HG02840 (cell line): ENCODE measurements at regions not wholly inside any gene's neighbourhood (a gene's known extent, or its start where the extent isn't known, plus 50 kb on each side); places are given as distances from the start of the nearest gene placed in this dataset.

ENCODE experiments used
- ATAC-seq: cut with Tn5 transposase; IDR thresholded peaks from one replicate; pipeline ENCODE4 v1.9.1; 2021; ENCODE audit warnings: mild to moderate bottlenecking, moderate library complexity, moderate number of reproducible peaks; ENCODE audit not compliant: unreplicated experiment, low FRiP score

DNA sequence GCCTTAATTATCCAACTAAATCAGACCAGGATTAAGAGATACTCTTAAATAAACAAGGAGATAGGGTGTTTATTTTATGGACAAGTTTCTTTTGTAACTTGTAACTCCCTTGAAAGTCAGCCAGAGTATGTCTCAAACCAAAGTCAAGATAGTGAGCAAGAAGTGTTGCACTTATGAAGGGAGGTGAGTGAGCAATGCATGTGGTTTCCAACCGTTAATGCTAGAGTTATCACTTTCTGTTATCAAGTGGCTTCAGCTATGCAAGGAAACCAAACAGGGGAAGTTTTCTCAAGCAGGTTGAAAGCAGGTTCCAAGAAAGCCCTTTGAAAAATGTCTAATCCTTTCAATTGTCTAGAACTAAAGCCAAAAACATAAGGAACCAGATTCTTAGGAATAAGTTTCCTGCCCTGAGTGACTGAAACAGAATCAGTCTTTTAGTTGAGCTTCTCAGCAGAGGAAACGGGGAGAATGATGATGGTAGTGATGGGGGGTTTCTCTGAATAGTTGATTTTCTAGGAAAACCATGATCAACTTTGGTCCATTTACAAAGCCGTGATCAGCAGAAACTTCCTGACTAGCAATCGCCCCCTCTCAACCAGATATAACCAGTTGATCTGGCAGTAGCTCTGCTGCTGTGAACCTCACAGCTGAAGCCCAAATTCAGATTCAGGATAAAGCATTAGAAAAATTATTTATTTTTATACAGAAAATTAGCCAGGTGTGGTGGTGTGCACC lies 128.4 kb downstream of the DAD1 start:
- ATAC-seq = no peak

DNA sequence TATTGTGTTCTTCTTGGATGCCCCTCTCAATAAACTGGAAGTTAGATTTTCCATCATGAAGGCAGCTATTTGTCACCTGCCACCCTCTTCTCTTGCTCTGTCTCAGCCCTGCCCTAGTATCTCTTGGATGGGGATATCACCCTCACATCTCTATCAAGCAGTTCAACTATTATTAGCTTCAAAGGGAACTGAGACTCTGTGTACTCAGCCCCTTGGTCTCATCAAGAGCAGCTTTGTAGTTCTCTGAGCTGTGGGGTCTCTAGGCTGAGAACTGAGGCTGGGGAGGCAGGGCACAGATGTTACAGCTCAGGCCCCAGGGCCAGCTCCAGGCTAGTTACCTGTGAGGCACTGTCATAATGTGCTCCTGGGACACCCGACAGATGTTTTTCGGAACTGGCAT lies 130.3 kb downstream of the DAD1 start:
- ATAC-seq = no peak

DNA sequence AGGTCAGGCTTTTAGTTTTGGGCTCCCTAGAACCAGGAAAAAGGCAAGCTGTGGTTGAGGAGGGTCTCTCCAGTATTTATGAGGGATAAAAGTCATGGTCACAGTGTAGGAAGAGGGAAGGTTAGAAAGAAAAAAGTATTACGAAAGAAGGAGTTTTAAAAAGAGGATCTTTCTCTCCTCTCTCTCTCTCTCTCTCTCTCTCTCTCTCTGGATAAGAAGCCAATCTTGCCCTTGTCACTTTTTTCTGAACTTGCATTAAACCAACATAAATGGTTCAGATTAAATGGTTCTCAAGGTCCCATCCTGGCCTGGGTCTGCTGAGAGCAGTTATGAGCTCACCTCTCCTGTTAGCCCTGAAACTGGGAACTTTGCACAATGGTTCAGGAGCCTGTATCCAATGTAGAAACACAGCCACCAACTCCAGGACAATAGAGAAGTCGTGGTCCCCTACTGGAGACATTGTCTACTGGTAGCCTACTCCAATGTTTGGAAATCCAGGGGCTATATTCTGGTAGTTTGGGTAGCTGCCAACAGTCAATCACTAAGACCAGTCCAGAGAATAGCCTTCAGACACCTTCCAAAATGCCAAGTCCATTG lies 131.9 kb downstream of the DAD1 start:
- no peak for ATAC-seq

DNA sequence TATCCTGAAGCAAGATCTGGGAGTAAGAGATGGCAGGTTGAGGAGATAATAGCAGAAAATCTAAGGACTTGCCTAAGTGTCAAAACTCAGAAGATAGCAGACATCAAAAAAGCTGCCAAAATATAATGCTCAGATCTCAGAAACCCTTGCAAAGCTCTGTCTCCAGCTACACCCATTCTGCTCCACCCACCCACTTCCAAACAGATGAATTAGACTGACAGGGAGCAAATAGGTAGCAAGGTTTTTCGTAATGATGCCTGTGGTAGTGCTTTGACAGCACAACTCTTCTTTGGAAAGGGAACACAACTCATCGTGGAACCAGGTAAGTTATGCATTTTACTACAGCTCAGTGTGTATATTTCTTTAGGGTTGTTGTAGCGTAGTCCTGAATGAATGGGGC lies 132.6 kb downstream of the DAD1 start:
- no peak for ATAC-seq

DNA sequence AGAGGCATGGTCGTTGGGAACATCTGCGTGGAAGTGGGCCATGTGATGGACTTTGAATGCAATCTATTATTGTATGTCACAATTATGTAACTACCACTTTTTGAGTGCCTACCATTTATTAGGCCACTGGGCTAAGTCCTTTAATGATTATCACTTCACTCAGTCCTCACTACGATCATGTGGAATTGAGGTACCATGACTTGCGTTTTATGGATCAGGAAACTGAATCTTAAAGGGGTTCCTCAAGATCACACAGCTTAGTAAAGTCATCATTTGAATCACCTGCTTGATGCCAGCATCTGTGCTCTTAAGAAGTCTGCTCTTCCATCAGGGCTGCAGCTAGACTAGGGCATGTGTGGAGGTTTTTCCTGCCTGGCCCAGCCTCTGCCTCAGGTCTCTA lies 136.7 kb downstream of the DAD1 start:
- no peak for ATAC-seq

DNA sequence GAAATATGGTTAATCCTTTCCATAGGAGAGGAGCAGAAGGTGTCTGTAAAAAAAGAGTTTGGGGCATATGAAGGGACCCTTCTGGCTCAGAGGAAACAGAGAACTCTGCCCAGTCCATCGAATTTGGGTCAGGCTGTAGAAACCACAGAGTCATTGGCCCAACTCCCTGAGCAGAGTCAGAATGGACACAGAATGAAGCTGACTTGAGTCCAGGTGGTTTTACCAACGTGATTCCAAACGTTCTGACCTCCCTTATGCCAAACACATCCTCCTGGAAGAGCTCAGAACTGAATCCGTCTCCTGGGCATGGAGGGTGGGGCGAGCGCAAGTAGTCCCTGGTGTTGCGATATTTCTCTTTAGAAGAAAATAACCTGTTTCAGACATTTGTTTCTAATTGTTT lies 138.8 kb downstream of the DAD1 start:
- no peak for ATAC-seq

DNA sequence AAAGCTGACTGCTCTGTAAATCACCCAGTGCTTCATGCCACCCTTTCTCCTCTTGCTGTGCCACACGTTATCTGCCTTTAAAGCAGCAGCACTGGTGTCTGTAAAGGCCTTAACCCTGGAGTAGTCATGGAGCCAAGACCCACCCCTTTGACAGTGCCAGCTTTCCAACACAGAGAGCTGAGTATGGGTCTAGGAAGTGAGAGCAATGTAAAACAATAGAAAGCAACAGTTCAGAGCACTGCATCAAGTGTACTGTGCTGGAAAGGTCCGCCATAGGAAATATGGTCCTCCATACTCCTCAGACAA lies 139.5 kb downstream of the DAD1 start:
- no peak for ATAC-seq

DNA sequence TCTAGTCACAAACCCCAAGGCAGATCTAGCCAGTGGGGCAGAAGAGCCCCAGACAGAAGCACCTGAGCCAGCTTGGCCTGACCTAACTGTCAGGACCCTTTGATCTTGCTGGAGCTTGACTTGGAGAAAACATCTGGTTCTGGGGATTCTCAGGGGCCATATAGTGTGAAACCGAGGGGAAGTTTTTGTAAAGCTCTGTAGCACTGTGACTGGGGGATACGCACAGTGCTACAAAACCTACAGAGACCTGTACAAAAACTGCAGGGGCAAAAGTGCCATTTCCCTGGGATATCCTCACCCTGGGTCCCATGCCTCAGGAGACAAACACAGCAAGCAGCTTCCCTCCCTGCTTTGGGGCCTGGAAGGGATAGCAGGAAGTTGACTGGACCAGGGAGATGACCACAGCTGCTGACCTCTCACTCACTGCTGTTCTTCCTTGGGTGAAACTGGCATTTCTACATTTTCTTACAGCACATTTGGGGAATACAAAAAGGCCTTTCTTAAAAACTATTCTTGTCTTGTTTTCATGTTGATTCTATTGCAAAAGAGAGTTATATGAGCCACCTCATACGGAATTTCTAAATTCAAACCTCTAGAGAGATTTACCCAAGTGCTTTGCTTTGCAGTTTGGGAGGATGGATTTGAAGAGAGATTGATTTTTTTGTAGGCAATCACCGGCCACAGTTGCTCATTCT lies 140.0 kb downstream of the DAD1 start:
- ATAC-seq = peak; percentile 51

DNA sequence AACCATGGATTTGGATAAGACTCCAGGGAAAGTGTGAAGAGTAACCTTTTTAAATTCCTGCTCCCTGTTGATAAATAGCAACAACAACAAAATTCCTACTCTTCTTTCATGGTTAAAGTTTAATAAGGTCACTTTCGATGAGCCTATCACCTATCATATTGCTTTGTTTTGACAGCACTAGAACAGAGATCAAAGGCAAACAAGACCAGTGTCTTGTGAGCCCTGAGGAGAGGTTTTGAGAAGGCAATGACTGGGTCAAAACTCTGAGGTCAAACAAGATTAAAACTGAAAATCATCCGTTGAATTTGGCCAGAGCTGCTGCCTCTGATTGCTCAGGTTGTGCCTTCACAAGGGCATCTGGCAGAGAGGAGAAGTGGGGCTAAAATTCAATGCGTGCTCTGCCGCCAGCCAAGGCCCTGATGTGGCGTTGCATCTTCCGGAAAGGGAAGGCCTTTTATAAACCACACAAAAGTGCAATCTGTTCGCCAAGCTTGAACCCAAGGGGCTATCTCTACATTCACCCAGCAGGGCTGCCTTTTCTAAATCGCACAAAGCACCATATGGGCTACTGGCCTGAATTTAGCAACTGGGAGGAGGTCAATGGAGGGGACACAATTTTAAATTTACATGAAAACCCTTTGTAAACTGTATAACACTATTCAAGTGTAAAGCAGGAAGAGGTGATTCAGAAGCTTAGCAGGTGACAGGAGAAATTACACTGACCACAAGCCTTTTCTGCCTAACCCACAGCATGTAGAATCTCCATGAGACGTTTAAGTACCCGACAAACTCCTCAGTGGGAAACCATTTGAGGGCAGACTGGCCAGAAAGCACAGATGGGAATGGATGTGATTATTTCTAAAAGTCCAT lies 140.8 kb downstream of the DAD1 start:
- ATAC-seq = peak; percentile 63

DNA sequence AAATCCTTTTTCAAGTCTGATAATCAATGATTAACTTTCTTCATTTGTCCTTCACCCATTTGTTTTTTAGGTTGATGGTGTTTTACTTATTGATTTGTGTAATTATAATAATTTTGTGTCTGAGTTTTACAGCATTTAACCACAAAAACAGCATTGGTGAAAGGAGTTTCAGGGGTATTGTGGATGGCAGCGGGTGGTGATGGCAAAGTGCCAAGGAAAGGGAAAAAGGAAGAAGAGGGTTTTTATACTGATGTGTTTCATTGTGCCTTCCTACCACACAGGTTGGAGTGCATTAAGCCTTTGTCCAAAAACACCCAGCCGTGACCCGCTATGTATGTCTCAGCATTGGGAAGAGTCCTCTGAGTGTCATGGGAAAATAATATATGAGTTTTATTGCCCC lies 150.3 kb downstream of the DAD1 start:
- no peak for ATAC-seq

DNA sequence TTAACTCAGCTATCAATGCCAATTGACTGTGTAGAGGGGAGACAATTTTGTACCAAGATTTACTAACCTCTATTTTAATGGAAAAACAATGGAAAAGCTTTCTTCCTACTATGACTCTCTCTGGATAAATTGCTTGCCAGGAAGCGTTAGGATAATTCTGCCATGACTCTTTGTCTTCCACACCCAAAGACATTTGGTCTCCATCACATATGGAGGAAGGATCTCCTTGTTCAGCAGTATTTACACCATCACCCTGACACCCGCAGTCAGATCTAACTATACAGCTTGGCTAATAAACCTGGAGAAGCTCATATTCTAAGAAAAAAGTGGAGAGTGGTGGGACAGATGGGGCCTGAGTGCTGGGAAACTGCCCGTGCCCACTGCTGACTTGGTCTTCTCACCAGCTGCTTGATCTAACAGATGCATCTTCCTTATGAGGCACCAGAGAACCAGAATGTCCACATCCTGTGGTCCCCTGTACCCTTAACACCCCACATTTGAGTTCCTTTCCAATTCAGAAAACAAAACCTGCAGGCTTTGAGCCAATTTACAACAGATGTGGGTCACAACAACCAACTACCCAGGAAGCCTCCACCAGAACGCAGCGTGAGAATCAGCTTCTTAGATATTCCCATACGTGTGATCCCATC lies 154.0 kb downstream of the DAD1 start:
- ATAC-seq = no peak

DNA sequence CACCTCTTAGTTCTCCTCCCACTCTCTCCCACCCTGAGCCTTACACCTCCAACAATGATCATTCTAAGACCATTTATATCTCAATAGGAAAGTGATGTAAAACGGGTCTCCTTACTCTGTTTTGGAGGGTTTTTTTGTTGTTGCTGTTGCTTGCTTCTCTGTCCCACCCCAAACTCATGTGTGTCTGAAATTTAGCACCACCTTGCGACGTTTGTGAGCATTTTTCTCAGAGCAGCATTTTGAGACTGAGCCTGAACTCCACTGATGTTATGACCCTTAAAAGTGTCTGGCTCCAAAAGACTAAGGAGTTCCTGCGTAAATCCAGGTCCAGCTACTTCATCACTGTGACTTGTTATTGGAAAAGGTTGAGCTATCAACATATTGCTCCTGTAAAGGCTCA lies 155.0 kb downstream of the DAD1 start:
- ATAC-seq = no peak

DNA sequence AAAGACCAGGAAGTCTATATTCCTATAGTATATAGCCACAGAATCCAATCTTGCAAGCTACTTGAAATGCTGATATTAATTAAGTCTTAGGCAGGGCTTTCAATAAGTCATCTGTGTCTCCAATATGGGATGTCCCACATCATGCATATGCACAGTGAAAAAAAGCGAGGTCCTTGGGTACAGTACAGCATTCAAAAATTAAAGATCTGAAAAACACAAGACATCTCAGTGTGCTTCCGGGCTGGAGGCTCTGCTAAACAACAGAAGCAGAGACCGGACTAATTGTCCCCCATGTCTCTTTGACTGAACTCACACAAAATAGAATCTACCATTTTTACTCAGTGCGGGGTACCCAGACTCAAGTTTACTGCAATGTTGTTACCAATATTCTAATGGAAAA lies 156.0 kb downstream of the DAD1 start:
- no peak for ATAC-seq

DNA sequence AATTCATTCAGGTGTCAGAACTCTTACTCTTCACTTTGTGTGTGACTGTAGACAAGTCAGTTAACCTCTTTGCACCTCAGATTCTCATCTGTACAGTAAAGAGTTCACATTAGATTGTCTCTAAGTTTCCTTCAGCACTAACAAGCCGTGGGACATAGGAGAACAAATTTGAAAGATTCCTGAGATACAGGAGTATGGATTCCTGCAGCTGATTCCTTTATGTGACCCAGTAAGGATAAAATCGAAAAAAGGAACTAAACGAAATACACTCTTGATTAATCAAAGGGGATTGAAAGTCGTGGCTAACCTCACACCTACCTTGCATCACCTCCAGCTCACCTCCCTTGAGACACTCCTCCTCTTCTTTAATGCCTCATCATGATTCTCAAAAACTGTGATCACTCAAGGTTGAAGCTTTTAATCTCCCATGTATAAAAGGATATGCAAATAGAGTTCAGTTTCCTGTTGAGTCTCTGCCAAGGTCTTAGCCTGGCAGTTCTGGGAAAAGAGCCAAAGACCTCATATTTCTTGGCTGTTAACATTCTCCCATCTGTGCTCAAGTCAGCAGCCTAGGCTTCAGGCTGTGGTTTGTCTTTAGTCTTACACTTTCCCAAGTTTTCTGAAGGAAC lies 156.6 kb downstream of the DAD1 start:
- no peak for ATAC-seq

DNA sequence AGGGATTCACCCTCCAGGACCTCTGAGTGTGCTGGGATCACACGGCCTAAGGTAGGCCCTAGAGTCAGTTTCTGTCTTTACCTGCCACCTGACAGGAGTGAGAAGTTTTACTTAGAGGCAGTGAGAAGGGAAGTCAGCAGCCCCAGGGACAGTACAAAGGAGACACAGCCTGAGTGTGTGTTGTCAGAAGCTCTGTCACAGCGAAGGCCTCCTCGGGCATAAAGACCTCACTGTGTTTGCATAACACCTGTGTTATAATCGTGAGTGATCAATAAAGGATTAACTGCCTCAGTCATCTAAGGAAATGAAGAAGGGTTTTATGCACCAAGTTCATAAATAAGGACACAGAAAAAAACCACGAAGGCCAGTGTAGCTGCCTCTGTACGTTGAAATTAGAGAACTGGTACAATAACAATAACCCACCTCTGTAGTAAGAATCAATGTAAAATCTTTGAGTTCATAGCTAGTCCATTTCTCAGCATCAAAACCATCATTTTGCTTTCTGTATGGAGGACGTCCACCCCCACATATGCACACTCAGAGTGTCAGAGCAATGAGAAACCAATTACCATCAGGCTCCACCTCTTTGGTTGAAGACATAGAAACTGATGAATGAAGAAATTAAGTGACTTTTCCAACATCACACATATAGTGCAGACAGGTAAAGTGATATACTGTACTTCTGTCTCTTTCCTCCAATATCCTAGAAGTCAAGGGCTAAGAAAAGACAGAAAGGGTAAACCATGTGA lies 159.3 kb downstream of the DAD1 start:
- no peak for ATAC-seq

DNA sequence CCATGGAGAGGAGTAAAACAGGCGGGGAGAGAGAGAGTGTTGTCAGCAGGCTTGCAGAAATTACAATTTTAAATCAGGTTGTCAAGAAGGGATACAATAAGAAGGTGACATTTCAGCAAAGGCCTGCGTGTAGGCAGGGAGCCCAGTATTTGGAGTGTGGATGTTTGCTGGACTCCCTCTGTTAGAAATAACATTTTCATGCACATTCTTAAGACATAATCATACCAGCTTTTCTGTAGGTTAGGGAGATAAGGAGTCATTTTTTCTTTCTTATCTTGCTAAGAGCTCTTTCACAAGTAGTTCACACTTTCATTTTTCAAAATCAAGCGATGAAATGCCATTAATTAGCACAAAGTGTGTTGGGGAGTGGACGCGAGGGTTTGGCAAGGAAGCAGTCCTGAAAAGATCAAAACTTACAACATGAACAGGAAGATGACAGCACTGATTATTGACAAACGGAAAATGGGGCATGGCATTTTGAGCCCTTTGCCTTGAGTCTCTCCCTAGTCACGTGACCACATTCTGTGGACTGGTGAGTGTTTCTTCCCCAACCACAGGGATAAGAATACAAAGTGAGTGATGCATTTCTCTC lies 160.2 kb downstream of the DAD1 start:
- no peak for ATAC-seq

DNA sequence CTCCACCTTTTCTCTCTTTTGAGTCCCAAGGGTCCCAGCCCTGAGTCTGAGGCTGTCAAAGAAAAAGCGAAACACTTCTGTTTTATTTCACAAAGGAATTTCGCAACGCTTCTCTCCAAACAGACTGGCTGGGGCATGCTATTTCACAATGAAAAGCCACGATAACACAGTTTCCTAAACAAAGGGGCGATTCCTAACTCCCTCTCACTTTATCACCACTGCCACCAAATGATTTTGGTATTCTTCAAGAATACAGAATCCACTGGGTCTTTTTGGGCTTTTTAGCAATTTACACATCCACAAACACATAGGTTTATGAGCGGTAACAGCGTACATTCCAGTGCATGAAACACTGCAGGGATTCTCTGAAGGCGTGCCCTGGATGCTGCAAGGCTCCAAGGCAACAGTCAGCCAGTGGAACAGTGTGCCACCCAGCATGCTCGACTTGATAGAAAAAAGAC lies 161.2 kb downstream of the DAD1 start:
- ATAC-seq = no peak

DNA sequence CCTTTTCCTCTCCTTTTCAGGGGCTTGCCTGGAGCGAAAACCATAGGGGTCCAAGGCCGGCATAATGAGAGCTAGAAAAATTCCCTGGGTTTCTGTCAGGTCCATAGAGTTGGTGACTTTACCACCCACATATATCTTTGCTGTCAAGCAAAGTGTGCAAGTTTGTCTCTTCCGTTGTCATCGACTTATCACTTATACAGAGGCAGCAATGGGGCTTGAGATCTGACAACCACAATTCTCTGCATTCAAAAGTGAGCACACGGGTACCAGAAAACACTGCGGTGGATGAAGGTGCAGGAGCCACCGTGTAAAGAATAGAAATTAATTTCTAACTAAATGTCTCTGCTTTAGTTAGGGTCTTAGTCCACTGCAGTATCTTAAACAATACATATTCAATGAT lies 162.3 kb downstream of the DAD1 start:
- no peak for ATAC-seq

DNA sequence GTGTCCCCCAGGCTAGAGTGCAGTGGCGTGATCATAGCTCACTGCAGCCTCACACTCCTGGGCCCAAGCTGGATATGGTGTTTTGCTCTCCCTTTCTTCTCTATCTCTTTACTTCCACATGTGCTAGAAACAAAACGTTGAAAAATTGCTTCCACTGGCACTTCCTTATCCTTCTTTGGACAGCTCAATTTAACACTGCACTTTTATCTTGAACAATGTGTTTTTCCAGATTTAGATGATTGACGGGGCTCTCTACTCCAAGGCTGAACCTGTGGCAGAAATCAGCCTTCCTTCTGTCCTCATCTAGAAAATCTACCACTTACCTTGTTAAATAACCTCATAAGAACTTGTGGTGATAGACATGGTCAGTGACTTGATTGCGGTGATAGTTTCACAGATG lies 165.1 kb downstream of the DAD1 start:
- ATAC-seq = no peak
